H1 (cell line): ENCODE measurements at regions not wholly inside any gene's neighbourhood (a gene's known extent, or its start where the extent isn't known, plus 50 kb on each side); places are given as distances from the start of the nearest gene placed in this dataset.

ENCODE experiments used
- ASH2L ChIP-seq: fragments of 200-600, 300-600 bp; sonication (generic); IDR thresholded peaks from one replicate; pipeline ENCODE4 v1.7.1; 2017; ENCODE audit warnings: low read length
- ATF2 ChIP-seq: IDR thresholded peaks from 2 replicates; pipeline ENCODE4 v1.6.1; 2012; ENCODE audit warnings: low read length, inconsistent platforms
- JUN ChIP-seq: IDR thresholded peaks from 2 replicates; pipeline ENCODE4 v1.6.1; 2011; ENCODE audit warnings: low read depth, mild to moderate bottlenecking, improper control_type of control experiment, low read length
- RBBP5 ChIP-seq: IDR thresholded peaks from 2 replicates; pipeline ENCODE4 v1.7.1; 2012; ENCODE audit warnings: low read depth, mild to moderate bottlenecking, inconsistent platforms, low read length, moderate library complexity, borderline replicate concordance
- RXRA ChIP-seq: IDR thresholded peaks from 2 replicates; pipeline ENCODE4 v1.6.1; 2011; ENCODE audit warnings: low read depth, mild to moderate bottlenecking, low read length, moderate library complexity; ENCODE audit not compliant: insufficient read depth
- TAF7 ChIP-seq: optimal IDR thresholded peaks from 2 replicates; pipeline ENCODE3; 2011; ENCODE audit warnings: low read depth, mild to moderate bottlenecking, inconsistent platforms, low read length, moderate library complexity, borderline replicate concordance
- TF ChIP-seq, protein P1 (sequence below): IDR thresholded peaks from 2 replicates; pipeline ENCODE4 v1.6.1; 2011; ENCODE audit warnings: low read length, improper control_type of control experiment

GRCh38 chr3:194259982-194260766 lies 91.0 kb downstream of the CPN2 start (continued):
- TF ChIP-seq, protein P1, sequence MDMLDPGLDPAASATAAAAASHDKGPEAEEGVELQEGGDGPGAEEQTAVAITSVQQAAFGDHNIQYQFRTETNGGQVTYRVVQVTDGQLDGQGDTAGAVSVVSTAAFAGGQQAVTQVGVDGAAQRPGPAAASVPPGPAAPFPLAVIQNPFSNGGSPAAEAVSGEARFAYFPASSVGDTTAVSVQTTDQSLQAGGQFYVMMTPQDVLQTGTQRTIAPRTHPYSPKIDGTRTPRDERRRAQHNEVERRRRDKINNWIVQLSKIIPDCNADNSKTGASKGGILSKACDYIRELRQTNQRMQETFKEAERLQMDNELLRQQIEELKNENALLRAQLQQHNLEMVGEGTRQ, result no peak
- TF ChIP-seq ATF2, result no peak
- TF ChIP-seq RBBP5, result no peak
- no peak for TF ChIP-seq ASH2L
- no peak for TF ChIP-seq RXRA
- TF ChIP-seq TAF7, result no peak
- TF ChIP-seq JUN, result no peak
